MG63 (cell line): ENCODE measurements at regions not wholly inside any gene's neighbourhood (a gene's known extent, or its start where the extent isn't known, plus 50 kb on each side); places are given as distances from the start of the nearest gene placed in this dataset.
"Not testable (repeated sequence)": the region's sequence is repeated elsewhere in the genome, so short reads cannot be mapped to it uniquely, and the experiment has no call there.

Experiments
- DNase-seq: peaks from one replicate; pipeline ENCODE4 v3.0.0-alpha.2; 2020
- H3K27me3 ChIP-seq: fragments of 250-450 bp; sonication (Bioruptor Pico); 2 replicates; pipeline ENCODE4 v1.5.1; 2020; ENCODE audit warnings: mild to moderate bottlenecking, moderate library complexity
- H3K36me3 ChIP-seq: fragments of 250-450 bp; sonication (Bioruptor Pico); 2 replicates; pipeline ENCODE4 v1.5.1; 2020; ENCODE audit warnings: mild to moderate bottlenecking, moderate library complexity
- H3K4me3 ChIP-seq: fragments of 250-450 bp; sonication (Bioruptor Pico); 2 replicates; pipeline ENCODE4 v1.5.1; 2020; ENCODE audit warnings: mild to moderate bottlenecking, moderate library complexity
- H3K9me3 ChIP-seq: fragments of 250-450 bp; sonication (Bioruptor Pico); 2 replicates; pipeline ENCODE4 v1.5.1; 2020; ENCODE audit warnings: mild to moderate bottlenecking, moderate library complexity

GRCh38 chr6:55124241-55124640, 50.1 kb upstream of the HCRTR2 start:
- H3K36me3 ChIP-seq, H3K9me3 ChIP-seq, H3K4me3 ChIP-seq, DNase-seq, H3K27me3 ChIP-seq: not testable (repeated sequence)
